ENCODE measurements at regions not wholly inside any gene's neighbourhood (a gene's known extent, or its start where the extent isn't known, plus 50 kb on each side); places are given as distances from the start of the nearest gene placed in this dataset.

- no peak for DNase-seq (ENCODE audit: low read depth)
These were observed 104.1 kb downstream of the KCTD15 start for GRCh38 chr19:33900817-33901216.

- DNase-seq (ENCODE audit: low read depth): no peak
These were observed 105.7 kb downstream of the KCTD15 start for GRCh38 chr19:33902395-33902794.

GRCh38 chr19:33902802-33903488, 106.3 kb downstream of the KCTD15 start:
- DNase-seq (ENCODE audit: low read depth): no peak

GRCh38 chr19:33903489-33903850, 106.8 kb downstream of the KCTD15 start:
- DNase-seq (ENCODE audit: low read depth): no peak

- DNase-seq (ENCODE audit: low read depth): no peak
These were observed 108.0 kb downstream of the KCTD15 start for GRCh38 chr19:33904681-33905080.

GRCh38 chr19:33905473-33905936, 108.8 kb downstream of the KCTD15 start:
- DNase-seq (ENCODE audit: low read depth): no peak

GRCh38 chr19:33905937-33906577, 109.4 kb downstream of the KCTD15 start:
- DNase-seq (ENCODE audit: low read depth): no peak

- DNase-seq (ENCODE audit: low read depth): no peak
These were observed 110.1 kb downstream of the KCTD15 start for GRCh38 chr19:33906578-33907335.

GRCh38 chr19:33910922-33911321, 114.3 kb downstream of the KCTD15 start:
- DNase-seq (ENCODE audit: low read depth): no peak

- no peak for DNase-seq (ENCODE audit: low read depth)
These were observed 117.9 kb downstream of the KCTD15 start for GRCh38 chr19:33914599-33914998.

GRCh38 chr19:33916792-33917191, 120.1 kb downstream of the KCTD15 start:
- DNase-seq (ENCODE audit: low read depth): no peak

- no peak for DNase-seq (ENCODE audit: low read depth)
These were observed 122.6 kb downstream of the KCTD15 start for GRCh38 chr19:33919291-33919690.

GRCh38 chr19:33921165-33921564, 124.5 kb downstream of the KCTD15 start:
- no peak for DNase-seq (ENCODE audit: low read depth)

GRCh38 chr19:33926306-33926705, 129.6 kb downstream of the KCTD15 start:
- DNase-seq (ENCODE audit: low read depth): no peak

- DNase-seq (ENCODE audit: low read depth): no peak
These were observed 131.3 kb downstream of the KCTD15 start for GRCh38 chr19:33927789-33928457.

GRCh38 chr19:33928458-33928950, 131.8 kb downstream of the KCTD15 start:
- DNase-seq (ENCODE audit: low read depth): no peak

- DNase-seq (ENCODE audit: low read depth): no peak
These were observed 137.3 kb downstream of the KCTD15 start for GRCh38 chr19:33933931-33934330.

- DNase-seq (ENCODE audit: low read depth): no peak
These were observed 142.2 kb downstream of the KCTD15 start for GRCh38 chr19:33938821-33939220.

GRCh38 chr19:33941133-33941532, 144.5 kb downstream of the KCTD15 start:
- DNase-seq (ENCODE audit: low read depth): no peak

- no peak for DNase-seq (ENCODE audit: low read depth)
These were observed 150.0 kb downstream of the KCTD15 start for GRCh38 chr19:33946535-33947264.

- no peak for DNase-seq (ENCODE audit: low read depth)
These were observed 150.7 kb downstream of the KCTD15 start for GRCh38 chr19:33947265-33947964.
